GM10248 (cell line): ENCODE measurements at regions not wholly inside any gene's neighbourhood (a gene's known extent, or its start where the extent isn't known, plus 50 kb on each side); places are given as distances from the start of the nearest gene placed in this dataset.

Experiments used
- CTCF ChIA-PET: fragments of 300-600 bp; sonication (Branson Sonifier 250); formaldehyde crosslinking; extraction: SDS; loops from one replicate; lab custom pipeline; 2021; ENCODE audit warnings: antibody characterized with exemption; lab: Yijun Ruan, JAX
- POLR2A ChIA-PET: fragments of 350-650 bp; sonication (Branson Sonifier 250); formaldehyde crosslinking; extraction: SDS; loops from one replicate; lab custom pipeline; 2020; ENCODE audit warnings: antibody characterized with exemption; lab: Yijun Ruan, JAX
- DNase-seq: peaks from one replicate; pipeline ENCODE4 v3.0.0; 2012; ENCODE audit errors: extremely low spot score
- CTCF ChIP-seq: IDR thresholded peaks from 2 replicates; pipeline ENCODE4 v1.5.1; 2012; ENCODE audit warnings: mild to moderate bottlenecking, low read depth; ENCODE audit errors: extremely low read depth, missing control alignments, control extremely low read depth

GRCh38 chr3:76897076-76897475 is 142.8 kb upstream of the ROBO2 start:
- CTCF ChIA-PET, result no interaction called here
- POLR2A ChIA-PET, result no interaction called here
- TF ChIP-seq CTCF, result no peak

GRCh38 chr3:76900596-76900995 is 139.3 kb upstream of the ROBO2 start:
- no peak for DNase-seq
- ChIA-PET POLR2A (no interaction called here), CTCF (interaction anchor here (1.0 kb wide), 2 partner anchors 9 to 53 kb away, joined by 3 read pairs; no protein-coding TSS in a partner anchor)
- no peak for TF ChIP-seq CTCF

More at GRCh38 chr3:76897076-76897475, 142.8 kb upstream of the ROBO2 start:
- DNase-seq, result no peak

GRCh38 chr3:76908156-76908555 is 131.7 kb upstream of the ROBO2 start:
- ChIA-PET POLR2A (no interaction called here), CTCF (no interaction called here)
- TF ChIP-seq CTCF, result no peak
- DNase-seq, result no peak

- DNase-seq, result no peak
- POLR2A ChIA-PET, result no interaction called here
- CTCF ChIA-PET, result no interaction called here
- TF ChIP-seq CTCF, result no peak
These were observed 127.0 kb upstream of the ROBO2 start for GRCh38 chr3:76912841-76913383.

GRCh38 chr3:76917436-76917835 is 122.5 kb upstream of the ROBO2 start:
- CTCF ChIA-PET, result no interaction called here
- POLR2A ChIA-PET, result no interaction called here
- no peak for TF ChIP-seq CTCF
- no peak for DNase-seq

GRCh38 chr3:76920511-76920910 is 119.4 kb upstream of the ROBO2 start:
- no peak for DNase-seq
- no peak for TF ChIP-seq CTCF
- ChIA-PET POLR2A (no interaction called here), CTCF (interaction anchor here (1.1 to 1.2 kb wide), 3 partner anchors 10 to 45 kb away, joined by 3 read pairs; no protein-coding TSS in a partner anchor)

GRCh38 chr3:76923485-76923884 is 116.4 kb upstream of the ROBO2 start:
- no peak for TF ChIP-seq CTCF
- POLR2A ChIA-PET, result no interaction called here
- CTCF ChIA-PET, result no interaction called here
- DNase-seq, result no peak
